Panc1 (cell line): ENCODE measurements at regions not wholly inside any gene's neighbourhood (a gene's known extent, or its start where the extent isn't known, plus 50 kb on each side); places are given as distances from the start of the nearest gene placed in this dataset.

Experiments
- ATAC-seq: fragments of 200-7000 bp; cut with Tn5 transposase; 2 replicates; pipeline ENCODE4 v1.9.1; 2020; ENCODE audit warnings: mild to moderate bottlenecking, moderate library complexity
- BruUV-seq: library from RNA; stranded (reverse); fragments of 400-500 nt; replicated peaks from 2 replicates; lab custom pipeline; 2021; lab: Mats Ljungman, UMichigan
- CTCF ChIA-PET: fragments of 300-600 bp; sonication (Branson Sonifier 250); formaldehyde crosslinking; loops from one replicate; lab custom pipeline; 2022; ENCODE audit warnings: antibody characterized with exemption; lab: Charles Lee
- POLR2A ChIA-PET: fragments of 300-600 bp; sonication (Branson Sonifier 250); formaldehyde crosslinking; loops from one replicate; lab custom pipeline; 2022; ENCODE audit warnings: antibody characterized with exemption; lab: Charles Lee
- DNase-seq: peaks from one replicate; pipeline ENCODE4 v3.0.0-alpha.2; 2010; ENCODE audit warnings: low read depth, low spot score
- H3K27ac ChIP-seq: 2 replicates; pipeline ENCODE4 v1.5.1; 2011; ENCODE audit warnings: mild to moderate bottlenecking, low read length, inconsistent platforms
- H3K27me3 ChIP-seq: fragments of 200-500 bp; sonication (Bioruptor generic); 2 replicates; pipeline ENCODE4 v1.6.0; 2014; ENCODE audit warnings: low read length, inconsistent platforms; ENCODE audit not compliant: control insufficient read depth, insufficient read depth
- H3K36me3 ChIP-seq: fragments of 200-500 bp; sonication (Bioruptor generic); 2 replicates; pipeline ENCODE4 v1.5.1; 2014; ENCODE audit warnings: inconsistent platforms, mild to moderate bottlenecking, low read length, moderate library complexity; ENCODE audit not compliant: control insufficient read depth, insufficient read depth
- H3K4me1 ChIP-seq: 2 replicates; pipeline ENCODE4 v1.5.1; 2011; ENCODE audit warnings: inconsistent platforms, mild to moderate bottlenecking, low read length, moderate library complexity; ENCODE audit not compliant: control insufficient read depth, insufficient read depth
- H3K4me3 ChIP-seq, 2 experiments: 2 replicates each; pipeline ENCODE4 v1.5.1; 2011 to 2012; ENCODE audit warnings: low read depth in 2 of 2, low read length in 2 of 2, mild to moderate bottlenecking in 2 of 2, inconsistent platforms in 1 of 2, moderate library complexity in 1 of 2
- H3K9me3 ChIP-seq: fragments of 200-500 bp; sonication (Bioruptor generic); 2 replicates; pipeline ENCODE4 v1.5.1; 2014; ENCODE audit warnings: low read depth, mild to moderate bottlenecking, inconsistent platforms, low read length, moderate library complexity; ENCODE audit not compliant: control insufficient read depth, insufficient read depth
- POLR2AphosphoS5 ChIP-seq: IDR thresholded peaks from 2 replicates; pipeline ENCODE4 v1.6.1; 2012; ENCODE audit warnings: mild to moderate bottlenecking, low read depth, low read length, moderate library complexity
- SIN3A ChIP-seq: IDR thresholded peaks from 2 replicates; pipeline ENCODE4 v1.6.1; 2012; ENCODE audit warnings: low read depth, mild to moderate bottlenecking, low read length, moderate library complexity, borderline replicate concordance; ENCODE audit not compliant: insufficient read depth
- TCF7L2 ChIP-seq: IDR thresholded peaks from 2 replicates; pipeline ENCODE4 v1.6.1; 2011; ENCODE audit warnings: mild to moderate bottlenecking, low read depth, low read length, inconsistent platforms
- in situ Hi-C: cut with HindIII; loops from 2 replicates; pipeline ENCODE4 v1.10.0; 2016; ENCODE audit warnings: low sequenced_read_pairs, low pct_unique_long_range_greater_than_20kb
- intact Hi-C: fragments of 100-400 bp; cut with micrococcal nuclease; formaldehyde crosslinking; loops from one replicate; pipeline ENCODE4 v1.10.0; 2022; ENCODE audit not compliant: unreplicated experiment
- TF ChIP-seq, protein P1 (sequence below): fragments of 450-650 bp; IDR thresholded peaks from 2 replicates; pipeline ENCODE4 v1.5.1; 2017; ENCODE audit warnings: mild to moderate bottlenecking
- TF ChIP-seq, protein P2 (sequence below), 2 experiments: IDR thresholded peaks; 2 replicates each; pipeline ENCODE4 v1.6.1; 2011 to 2012; ENCODE audit warnings: low read depth in 2 of 2, control low read depth in 1 of 2, low read length in 1 of 2, mild to moderate bottlenecking in 1 of 2, moderate library complexity in 1 of 2; ENCODE audit not compliant: insufficient read depth in 1 of 2

DNA sequence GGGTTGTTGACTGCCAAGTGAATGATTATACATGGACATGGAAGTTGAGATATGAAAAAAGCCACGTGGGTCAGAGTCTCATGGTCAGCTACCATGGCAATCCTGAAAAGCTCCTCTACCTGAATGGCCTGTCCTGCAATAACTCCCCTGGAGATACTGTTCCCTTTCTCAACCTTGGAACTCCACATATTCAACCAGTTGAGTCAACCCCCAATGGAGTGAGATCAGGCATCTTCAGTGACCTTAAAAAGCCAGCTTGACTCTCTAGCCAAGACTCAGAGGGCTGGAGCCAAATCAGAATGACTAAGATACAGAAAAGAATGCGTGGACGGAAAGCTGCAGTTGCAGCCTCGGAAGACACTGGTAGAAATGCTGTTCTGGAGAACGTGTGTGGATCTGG lies 341.3 kb downstream of the FOXA2 start:
- no peaks in the 10 kb centered on the region for H3K9me3 ChIP-seq
- POLR2A ChIA-PET = no interaction called here
- DNase-seq = no peak
- in situ Hi-C loops = no loop called here
- ATAC-seq = no peak
- H3K27ac ChIP-seq = no peak overlapping the region
- TF ChIP-seq TCF7L2 (no peak), POLR2AphosphoS5 (no peak), SIN3A (no peak)
- TF ChIP-seq, protein P1, sequence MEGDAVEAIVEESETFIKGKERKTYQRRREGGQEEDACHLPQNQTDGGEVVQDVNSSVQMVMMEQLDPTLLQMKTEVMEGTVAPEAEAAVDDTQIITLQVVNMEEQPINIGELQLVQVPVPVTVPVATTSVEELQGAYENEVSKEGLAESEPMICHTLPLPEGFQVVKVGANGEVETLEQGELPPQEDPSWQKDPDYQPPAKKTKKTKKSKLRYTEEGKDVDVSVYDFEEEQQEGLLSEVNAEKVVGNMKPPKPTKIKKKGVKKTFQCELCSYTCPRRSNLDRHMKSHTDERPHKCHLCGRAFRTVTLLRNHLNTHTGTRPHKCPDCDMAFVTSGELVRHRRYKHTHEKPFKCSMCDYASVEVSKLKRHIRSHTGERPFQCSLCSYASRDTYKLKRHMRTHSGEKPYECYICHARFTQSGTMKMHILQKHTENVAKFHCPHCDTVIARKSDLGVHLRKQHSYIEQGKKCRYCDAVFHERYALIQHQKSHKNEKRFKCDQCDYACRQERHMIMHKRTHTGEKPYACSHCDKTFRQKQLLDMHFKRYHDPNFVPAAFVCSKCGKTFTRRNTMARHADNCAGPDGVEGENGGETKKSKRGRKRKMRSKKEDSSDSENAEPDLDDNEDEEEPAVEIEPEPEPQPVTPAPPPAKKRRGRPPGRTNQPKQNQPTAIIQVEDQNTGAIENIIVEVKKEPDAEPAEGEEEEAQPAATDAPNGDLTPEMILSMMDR = no peak
- TF ChIP-seq, protein P2, sequence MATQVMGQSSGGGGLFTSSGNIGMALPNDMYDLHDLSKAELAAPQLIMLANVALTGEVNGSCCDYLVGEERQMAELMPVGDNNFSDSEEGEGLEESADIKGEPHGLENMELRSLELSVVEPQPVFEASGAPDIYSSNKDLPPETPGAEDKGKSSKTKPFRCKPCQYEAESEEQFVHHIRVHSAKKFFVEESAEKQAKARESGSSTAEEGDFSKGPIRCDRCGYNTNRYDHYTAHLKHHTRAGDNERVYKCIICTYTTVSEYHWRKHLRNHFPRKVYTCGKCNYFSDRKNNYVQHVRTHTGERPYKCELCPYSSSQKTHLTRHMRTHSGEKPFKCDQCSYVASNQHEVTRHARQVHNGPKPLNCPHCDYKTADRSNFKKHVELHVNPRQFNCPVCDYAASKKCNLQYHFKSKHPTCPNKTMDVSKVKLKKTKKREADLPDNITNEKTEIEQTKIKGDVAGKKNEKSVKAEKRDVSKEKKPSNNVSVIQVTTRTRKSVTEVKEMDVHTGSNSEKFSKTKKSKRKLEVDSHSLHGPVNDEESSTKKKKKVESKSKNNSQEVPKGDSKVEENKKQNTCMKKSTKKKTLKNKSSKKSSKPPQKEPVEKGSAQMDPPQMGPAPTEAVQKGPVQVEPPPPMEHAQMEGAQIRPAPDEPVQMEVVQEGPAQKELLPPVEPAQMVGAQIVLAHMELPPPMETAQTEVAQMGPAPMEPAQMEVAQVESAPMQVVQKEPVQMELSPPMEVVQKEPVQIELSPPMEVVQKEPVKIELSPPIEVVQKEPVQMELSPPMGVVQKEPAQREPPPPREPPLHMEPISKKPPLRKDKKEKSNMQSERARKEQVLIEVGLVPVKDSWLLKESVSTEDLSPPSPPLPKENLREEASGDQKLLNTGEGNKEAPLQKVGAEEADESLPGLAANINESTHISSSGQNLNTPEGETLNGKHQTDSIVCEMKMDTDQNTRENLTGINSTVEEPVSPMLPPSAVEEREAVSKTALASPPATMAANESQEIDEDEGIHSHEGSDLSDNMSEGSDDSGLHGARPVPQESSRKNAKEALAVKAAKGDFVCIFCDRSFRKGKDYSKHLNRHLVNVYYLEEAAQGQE (IDR thresholded peaks at IDR 0.05; ENCODE audit: insufficient read depth in 1 of 2, low read depth in 2 of 2, low read length in 1 of 2) = no peak
- intact Hi-C loops = no loop called here
- CTCF ChIA-PET = interaction anchor here (0.6 kb wide), 2 partner anchors 178 to 1426 kb away, joined by 3 to 4 read pairs; no protein-coding TSS in a partner anchor
- no peaks in the 10 kb centered on the region for H3K36me3 ChIP-seq
- no peak overlapping the region for H3K4me3 ChIP-seq
- H3K4me1 ChIP-seq = no peaks in the 10 kb centered on the region
- H3K27me3 ChIP-seq = no peaks in the 10 kb centered on the region; the same call in 1 of the 2 replicates
- BruUV-seq = no TSS peak

DNA sequence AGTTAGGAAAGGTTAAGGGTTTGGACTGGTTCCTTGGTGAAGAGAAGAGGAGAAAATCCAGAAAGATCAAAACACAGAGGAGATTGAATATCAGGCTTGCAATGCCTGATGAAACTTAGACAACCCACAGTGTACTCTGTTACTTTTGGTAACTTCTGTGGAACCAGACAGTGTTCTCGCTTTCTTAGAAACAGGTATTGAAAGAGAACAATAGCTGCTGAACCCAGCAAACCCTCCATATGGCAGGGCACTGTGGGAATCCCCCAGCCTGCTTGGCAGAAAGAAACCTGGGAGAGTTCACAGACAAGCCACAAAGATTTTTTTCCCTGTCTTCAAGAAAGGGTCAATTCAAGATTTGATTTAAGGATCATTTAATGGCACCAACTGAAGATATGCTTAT lies 342.8 kb downstream of the FOXA2 start:
- CTCF ChIA-PET = no interaction called here
- ATAC-seq (no peak), DNase-seq (no peak)
- H3K4me3 ChIP-seq = no peak overlapping the region
- H3K27ac ChIP-seq = no peak overlapping the region
- BruUV-seq = no TSS peak
- H3K27me3 ChIP-seq = no peaks in the 10 kb centered on the region; the same call in 1 of the 2 replicates
- POLR2A ChIA-PET = no interaction called here
- no peaks in the 10 kb centered on the region for H3K9me3 ChIP-seq
- in situ Hi-C loops = no loop called here
- TF ChIP-seq TCF7L2 = no peak
- TF ChIP-seq, protein P1 = no peak
- no peak for TF ChIP-seq SIN3A
- no peak for TF ChIP-seq POLR2AphosphoS5
- TF ChIP-seq, protein P2 (IDR thresholded peaks at IDR 0.05; ENCODE audit: insufficient read depth in 1 of 2, low read depth in 2 of 2, low read length in 1 of 2) = no peak
- intact Hi-C loops = no loop called here
- no peaks in the 10 kb centered on the region for H3K36me3 ChIP-seq
- no peaks in the 10 kb centered on the region for H3K4me1 ChIP-seq
